HFF-Myc (cell line): ENCODE measurements at regions not wholly inside any gene's neighbourhood (a gene's known extent, or its start where the extent isn't known, plus 50 kb on each side); places are given as distances from the start of the nearest gene placed in this dataset.

Experiments
- DNase-seq: peaks from one replicate; pipeline ENCODE4 v3.0.0-alpha.2; 2011; ENCODE audit warnings: low read depth; ENCODE audit errors: extremely low read depth
- H3K4me3 ChIP-seq: replicated peaks from 2 replicates; pipeline ENCODE4 v1.5.1; 2011; ENCODE audit warnings: low read depth, mild to moderate bottlenecking, control low read depth, low read length
- CTCF ChIP-seq: IDR thresholded peaks from 2 replicates; pipeline ENCODE4 v1.5.1; 2012; ENCODE audit warnings: mild to moderate bottlenecking, low read depth, low read length, control low read depth; ENCODE audit errors: missing control alignments

- TF ChIP-seq CTCF = no peak
- no peak overlapping the region for H3K4me3 ChIP-seq
- no peak for DNase-seq
Measured at GRCh38 chr18:32566960-32567359, 96.3 kb upstream of the GAREM1 start.

DNA sequence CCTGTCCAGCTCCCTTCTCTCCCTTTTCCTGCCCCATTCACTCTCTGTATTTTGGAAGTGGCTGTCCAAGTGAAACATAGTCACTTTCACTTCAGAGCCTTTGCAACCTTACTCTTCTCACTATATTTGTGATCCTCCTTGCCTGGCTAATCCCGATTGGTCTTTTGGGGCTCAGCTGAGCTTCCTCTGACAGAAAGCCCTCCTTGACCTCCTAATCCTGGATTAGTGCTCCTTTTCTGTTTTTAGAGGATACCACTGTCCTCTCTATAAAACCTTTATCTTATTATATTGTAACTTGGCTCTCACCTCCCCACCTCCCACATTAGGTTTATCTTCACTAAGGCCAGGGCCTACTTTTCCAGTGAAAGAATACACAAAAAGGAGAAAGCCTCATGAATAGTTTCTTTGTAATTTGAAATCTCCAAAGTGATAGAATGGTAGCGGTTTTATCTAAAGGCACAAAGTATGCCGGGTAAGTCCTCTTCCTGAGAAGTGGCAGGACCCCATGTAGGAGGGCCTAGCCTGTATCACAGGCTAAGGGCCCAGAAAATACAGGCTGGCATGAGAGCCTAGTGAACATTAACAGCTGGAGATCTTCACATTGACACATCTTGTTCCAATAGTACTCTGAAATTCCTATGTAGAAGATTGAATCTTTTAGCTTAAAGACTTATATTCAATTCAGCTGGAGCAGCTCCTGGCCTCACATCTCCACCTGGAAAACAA lies 83.1 kb upstream of the GAREM1 start:
- no peak for DNase-seq
- no peak for TF ChIP-seq CTCF
- H3K4me3 ChIP-seq = no peak overlapping the region

DNA sequence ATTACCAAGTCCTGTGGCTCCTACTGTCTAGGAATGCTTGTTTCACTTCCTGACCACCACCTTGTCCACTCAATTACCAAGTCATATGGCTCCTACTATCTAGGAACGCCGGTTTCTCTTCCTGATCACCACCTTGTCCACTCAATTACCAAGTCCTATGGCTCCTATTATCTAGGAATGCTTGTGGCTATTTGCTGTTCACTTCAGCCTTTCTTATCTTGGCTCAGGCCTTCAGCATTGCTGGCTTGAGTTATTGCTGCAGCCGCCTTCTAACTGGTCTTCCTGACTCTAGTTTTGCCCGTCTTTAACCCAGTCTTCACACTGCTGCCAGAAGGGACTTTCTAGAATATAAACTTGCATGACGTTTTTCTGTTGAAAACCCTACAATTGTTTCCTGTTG lies 82.5 kb upstream of the GAREM1 start:
- TF ChIP-seq CTCF = no peak
- H3K4me3 ChIP-seq = no peak overlapping the region
- no peak for DNase-seq

DNA sequence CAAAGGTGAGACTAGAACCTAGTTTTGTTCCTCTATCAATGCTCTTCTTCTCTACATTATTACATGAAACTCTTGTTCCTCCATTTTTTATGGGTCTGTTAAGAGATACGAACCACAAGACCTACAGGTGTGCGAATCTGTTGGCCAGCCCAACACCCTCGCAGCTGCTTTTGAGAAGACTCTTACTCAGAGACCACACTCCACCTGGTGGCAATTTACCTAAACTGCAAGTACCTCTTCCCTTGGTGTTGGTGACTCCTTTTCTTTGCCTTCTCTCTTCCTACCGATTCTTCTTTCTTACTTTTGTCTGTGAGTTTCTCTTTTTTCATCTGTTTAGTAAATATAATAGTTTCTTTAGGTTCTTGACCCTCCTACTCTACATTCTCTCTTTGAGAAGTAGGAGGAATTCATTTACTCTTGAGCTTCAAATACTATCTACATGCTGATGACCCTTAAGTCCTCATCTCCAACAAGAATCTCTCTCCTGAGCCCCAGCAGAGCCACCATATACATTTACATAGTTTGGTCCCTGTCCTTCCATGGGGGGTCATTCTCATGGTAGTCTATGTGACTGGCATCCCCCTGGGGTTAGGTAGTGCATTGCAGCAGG lies 81.8 kb upstream of the GAREM1 start:
- TF ChIP-seq CTCF = peak; percentile 60
- DNase-seq = peak; percentile 24
- no peak overlapping the region for H3K4me3 ChIP-seq

DNA sequence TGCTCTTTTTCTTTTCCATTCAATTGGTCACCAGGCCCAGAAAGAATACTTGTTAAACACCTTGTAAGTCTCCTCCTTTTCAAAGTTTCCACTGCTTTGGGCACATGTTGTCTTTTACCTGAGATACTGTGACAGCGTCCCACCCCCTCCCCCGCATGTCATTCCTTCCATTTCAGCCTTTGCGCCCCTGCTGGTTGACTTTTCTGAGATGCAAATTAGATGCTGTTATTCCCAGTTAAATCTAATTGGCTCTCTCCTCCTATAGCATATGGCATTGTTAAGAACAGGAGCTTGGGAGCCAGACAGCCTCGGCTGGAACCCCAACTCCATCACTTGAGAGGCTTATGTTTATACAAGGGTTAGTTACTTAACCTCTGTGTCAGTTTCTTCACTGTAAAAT lies 80.3 kb upstream of the GAREM1 start:
- no peak overlapping the region for H3K4me3 ChIP-seq
- DNase-seq = no peak
- no peak for TF ChIP-seq CTCF

GRCh38 chr18:32549248-32550110 lies 78.8 kb upstream of the GAREM1 start:
- no peak overlapping the region for H3K4me3 ChIP-seq
- peak; percentile 69 for TF ChIP-seq CTCF

More at GRCh38 chr18:32549248-32550110, 78.8 kb upstream of the GAREM1 start:
- DNase-seq = no peak
